ENCODE measurements at regions not wholly inside any gene's neighbourhood (a gene's known extent, or its start where the extent isn't known, plus 50 kb on each side); places are given as distances from the start of the nearest gene placed in this dataset.
A peak's percentile ranks its signal among the peaks of the same experiment; 100 is the strongest.

- no peaks in the 10 kb centered on the region for H3K27me3 ChIP-seq
- H3K4me3 ChIP-seq = no peak overlapping the region
- 36 to 50% methylated on average over 7 of the region's 7 CpGs for WGBS, 2 donors
- TF ChIP-seq POLR2A (IDR thresholded peaks at IDR 0.05) (no peak), EP300 (IDR thresholded peaks at IDR 0.05) (peak; percentile 56 to 66)
- H3K9me3 ChIP-seq = no peaks in the 10 kb centered on the region
- no peaks in the 10 kb centered on the region for H3K36me3 ChIP-seq
- peak; percentile 55 to 63 for DNase-seq (ENCODE audit: low spot score in 2 of 2)
- H3K4me1 ChIP-seq = peaks cover 0 to 43% (median 0%) of the 10 kb centered on the region in 4 donors
- H3K27ac ChIP-seq = peak overlapping the region in 3 of 4 donors; percentile 24 to 77 (median 75)
Measured at GRCh38 chr10:62582804-62583208, 208.6 kb downstream of the ZNF365 start.

GRCh38 chr10:62583876-62584615 lies 209.9 kb downstream of the ZNF365 start:
- Histone ChIP-seq H3K27me3 (no peaks in the 10 kb centered on the region), H3K9me3 (no peaks in the 10 kb centered on the region), H3K36me3 (no peaks in the 10 kb centered on the region), H3K27ac (peak overlapping the region in 2 of 4 donors; percentile 6 to 75), H3K4me3 (no peak overlapping the region), H3K4me1 (peaks cover 0 to 43% (median 0%) of the 10 kb centered on the region in 4 donors)
- DNase-seq (ENCODE audit: low spot score in 2 of 2) = no peak
- WGBS, 2 donors = 81 to 85% methylated on average over 3 of the region's 3 CpGs
- TF ChIP-seq EP300 (IDR thresholded peaks at IDR 0.05) (no peak), POLR2A (IDR thresholded peaks at IDR 0.05) (no peak), CTCF (IDR thresholded peaks at IDR 0.05) (no peak)

DNA sequence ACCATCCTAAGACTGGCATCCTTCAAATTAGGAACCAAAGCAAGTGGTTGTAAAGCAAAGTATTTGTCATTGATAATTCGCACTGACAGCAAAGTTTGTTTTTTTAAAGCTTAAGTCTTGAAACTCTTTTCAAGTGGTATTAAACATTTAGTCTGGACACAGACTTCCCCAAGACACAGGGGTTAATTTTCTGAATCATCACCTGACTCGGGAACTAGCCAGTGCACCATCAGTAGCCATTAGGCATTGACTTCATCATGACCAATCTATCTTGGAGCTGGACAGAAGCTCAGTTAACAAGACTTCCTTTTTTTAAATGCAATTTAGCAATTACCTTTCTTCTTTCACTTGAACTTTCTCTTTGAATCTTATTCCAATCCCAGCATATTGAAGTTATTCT lies 210.6 kb downstream of the ZNF365 start:
- no peak for DNase-seq (ENCODE audit: low spot score in 2 of 2)
- WGBS, 2 donors = 68 to 82% methylated on average over 2 of the region's 2 CpGs
- Histone ChIP-seq H3K4me1 (peaks cover 0 to 43% (median 0%) of the 10 kb centered on the region in 4 donors), H3K27me3 (no peaks in the 10 kb centered on the region), H3K36me3 (no peaks in the 10 kb centered on the region), H3K4me3 (no peak overlapping the region), H3K27ac (peak overlapping the region in 1 of 4 donors; percentile 6), H3K9me3 (no peaks in the 10 kb centered on the region)
- TF ChIP-seq CTCF (IDR thresholded peaks at IDR 0.05) = no peak
- no peak for TF ChIP-seq POLR2A (IDR thresholded peaks at IDR 0.05)
- TF ChIP-seq EP300 (IDR thresholded peaks at IDR 0.05) = no peak

DNA sequence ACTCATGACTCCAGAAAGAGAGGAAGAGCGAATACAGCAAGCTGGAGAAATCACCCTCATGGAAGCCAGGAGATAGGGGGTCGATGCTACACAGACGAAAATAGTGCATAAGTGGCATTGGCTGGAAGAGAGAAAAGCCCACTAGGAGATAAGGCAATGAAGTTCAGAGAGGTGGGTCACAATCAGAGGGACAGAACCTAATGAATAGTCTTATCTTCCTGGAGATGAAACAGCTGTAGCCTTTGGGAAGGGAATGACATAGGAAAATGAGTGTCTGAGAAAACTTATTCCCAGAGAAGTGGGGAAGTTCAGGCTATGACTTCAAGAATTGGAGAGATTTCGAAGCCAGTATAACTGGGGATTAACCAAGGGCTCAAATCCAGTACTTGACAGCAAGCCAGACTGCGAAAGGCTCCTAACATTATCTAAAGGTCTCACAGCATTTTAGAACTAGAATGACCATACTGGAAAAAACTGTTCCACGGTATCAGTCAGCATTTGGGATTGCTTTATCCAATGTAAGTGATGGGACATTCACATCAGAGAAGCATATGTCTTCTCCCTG lies 211.1 kb downstream of the ZNF365 start:
- H3K9me3 ChIP-seq = no peaks in the 10 kb centered on the region
- TF ChIP-seq POLR2A (IDR thresholded peaks at IDR 0.05) (no peak), EP300 (IDR thresholded peaks at IDR 0.05) (no peak), CTCF (IDR thresholded peaks at IDR 0.05) (no peak)
- no peak overlapping the region for H3K4me3 ChIP-seq
- H3K36me3 ChIP-seq = no peaks in the 10 kb centered on the region
- H3K4me1 ChIP-seq = peaks cover 0 to 43% (median 0%) of the 10 kb centered on the region in 4 donors
- H3K27me3 ChIP-seq = no peaks in the 10 kb centered on the region
- no peak for DNase-seq (ENCODE audit: low spot score in 2 of 2)
- no peak overlapping the region for H3K27ac ChIP-seq
- 72 to 82% methylated on average over 6 of the region's 6 CpGs for WGBS, 2 donors

DNA sequence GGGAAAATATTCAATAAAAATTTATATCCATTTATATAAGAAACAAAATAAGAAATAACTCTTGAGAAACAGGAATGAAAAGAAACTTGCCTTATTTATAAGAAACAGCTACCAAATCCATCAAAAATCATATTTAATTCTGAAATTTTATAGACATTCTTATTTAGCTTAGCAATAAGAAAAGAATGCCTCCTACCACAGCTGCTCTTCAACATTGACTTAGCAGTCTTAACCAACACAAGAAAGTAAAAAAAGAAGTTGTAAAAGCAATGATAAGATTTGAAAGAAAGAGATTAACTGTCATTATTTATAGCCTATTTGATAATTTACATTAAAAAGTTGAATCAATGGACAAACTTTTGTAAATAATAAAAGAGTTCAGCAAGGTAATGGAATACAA lies 212.8 kb downstream of the ZNF365 start:
- Histone ChIP-seq H3K27ac (no peak overlapping the region), H3K4me3 (no peak overlapping the region), H3K9me3 (no peaks in the 10 kb centered on the region), H3K27me3 (no peaks in the 10 kb centered on the region), H3K4me1 (peaks cover 0 to 32% (median 0%) of the 10 kb centered on the region in 4 donors), H3K36me3 (no peaks in the 10 kb centered on the region)
- no peak for DNase-seq (ENCODE audit: low spot score in 2 of 2)
- TF ChIP-seq POLR2A (IDR thresholded peaks at IDR 0.05) (no peak), CTCF (IDR thresholded peaks at IDR 0.05) (no peak), EP300 (IDR thresholded peaks at IDR 0.05) (no peak)

Measured in tibial nerve (tissue), 4 donors.